Type B pancreatic cell (in vitro differentiated cells): ENCODE measurements at regions not wholly inside any gene's neighbourhood (a gene's known extent, or its start where the extent isn't known, plus 50 kb on each side); places are given as distances from the start of the nearest gene placed in this dataset.

Experiments
- DNase-seq: peaks from one replicate; pipeline ENCODE4 v3.0.0; 2021; ENCODE audit warnings: mixed read lengths; ENCODE audit not compliant: unreplicated experiment; ENCODE audit errors: extremely low spot score
- H3K27ac Mint-ChIP-seq: 2 replicates; pipeline ENCODE4 v1.8.0; 2021; ENCODE audit warnings: mild to moderate bottlenecking, mixed read lengths
- H3K27me3 Mint-ChIP-seq: 2 replicates; pipeline ENCODE4 v1.8.0; 2021; ENCODE audit warnings: mixed read lengths
- H3K36me3 Mint-ChIP-seq: 2 replicates; pipeline ENCODE4 v1.8.0; 2021; ENCODE audit warnings: mixed read lengths
- H3K4me1 Mint-ChIP-seq: one replicate; pipeline ENCODE4 v1.8.0; 2021; ENCODE audit warnings: mixed read lengths; ENCODE audit not compliant: unreplicated experiment
- H3K4me3 Mint-ChIP-seq: 2 replicates; pipeline ENCODE4 v1.8.0; 2021; ENCODE audit warnings: mild to moderate bottlenecking, mixed read lengths
- H3K9me3 Mint-ChIP-seq: 2 replicates; pipeline ENCODE4 v1.8.0; 2021; ENCODE audit warnings: mixed read lengths
- CTCF ChIP-seq: fragments of 200-600 bp; sonication (generic); conservative IDR thresholded peaks from 2 replicates; pipeline ENCODE4 v1.5.0; 2021; ENCODE audit warnings: antibody characterized with exemption, mild to moderate bottlenecking

GRCh38 chr14:85479306-85479705 is 50.6 kb upstream of the FLRT2 start:
- H3K27ac Mint-ChIP-seq: no peak overlapping the region
- H3K9me3 Mint-ChIP-seq: no peaks in the 10 kb centered on the region
- TF ChIP-seq CTCF: no peak
- DNase-seq: no peak
- no peaks in the 10 kb centered on the region for H3K36me3 Mint-ChIP-seq
- peaks cover 4% of the 10 kb centered on the region for H3K4me1 Mint-ChIP-seq
- H3K4me3 Mint-ChIP-seq: no peak overlapping the region
- peaks cover 33% of the 10 kb centered on the region for H3K27me3 Mint-ChIP-seq

DNA sequence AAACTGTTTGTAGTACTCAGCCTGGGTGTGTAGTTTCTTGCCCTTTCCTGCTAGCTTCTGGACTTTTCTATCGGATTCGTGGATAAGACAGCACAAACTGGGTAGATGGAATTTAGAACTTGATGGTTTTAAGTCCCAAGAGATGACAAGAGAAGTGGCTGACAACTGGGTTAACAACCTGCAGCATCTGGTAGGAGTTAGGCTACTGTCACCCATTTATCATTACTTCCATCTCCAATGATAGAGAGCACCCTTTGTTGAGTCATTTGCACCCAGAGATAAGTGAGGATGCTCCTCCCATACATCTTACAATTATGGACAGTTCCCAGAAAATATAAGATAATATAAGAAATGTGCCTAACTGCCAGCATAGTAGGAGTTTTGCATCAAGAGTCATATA is 50.2 kb upstream of the FLRT2 start:
- Mint-ChIP-seq H3K27ac (no peak overlapping the region), H3K36me3 (no peaks in the 10 kb centered on the region), H3K27me3 (peaks cover 33% of the 10 kb centered on the region), H3K9me3 (no peaks in the 10 kb centered on the region), H3K4me3 (no peak overlapping the region), H3K4me1 (peaks cover 4% of the 10 kb centered on the region)
- no peak for DNase-seq
- no peak for TF ChIP-seq CTCF
